DMS53 (cell line): ENCODE measurements at regions not wholly inside any gene's neighbourhood (a gene's known extent, or its start where the extent isn't known, plus 50 kb on each side); places are given as distances from the start of the nearest gene placed in this dataset.

Source experiments
- DNase-seq: peaks from one replicate; lab custom pipeline; 2025; lab: John Stamatoyannopoulos, UW

DNA sequence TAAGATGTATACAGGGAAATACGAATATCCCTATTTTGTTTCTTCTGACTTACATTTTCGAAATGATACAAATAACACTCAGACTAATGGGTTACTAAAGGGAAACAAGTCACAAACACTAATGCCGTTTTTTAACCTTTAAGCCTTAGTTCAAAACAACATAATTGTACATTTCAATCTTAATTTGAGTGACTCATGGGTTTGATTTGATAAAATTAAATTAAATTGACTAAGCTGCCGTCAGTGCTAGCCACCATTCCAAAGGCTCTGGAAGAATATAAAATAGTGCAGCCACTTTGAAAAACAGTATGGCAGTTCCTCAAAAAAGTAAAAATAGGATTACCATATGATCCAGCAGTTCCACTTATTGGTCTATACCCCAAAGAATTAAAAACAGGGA is 133.8 kb upstream of the NT5C1B start:
- DNase-seq = no peak

GRCh38 chr2:18722101-18722500 is 132.7 kb upstream of the NT5C1B start:
- no peak for DNase-seq

DNA sequence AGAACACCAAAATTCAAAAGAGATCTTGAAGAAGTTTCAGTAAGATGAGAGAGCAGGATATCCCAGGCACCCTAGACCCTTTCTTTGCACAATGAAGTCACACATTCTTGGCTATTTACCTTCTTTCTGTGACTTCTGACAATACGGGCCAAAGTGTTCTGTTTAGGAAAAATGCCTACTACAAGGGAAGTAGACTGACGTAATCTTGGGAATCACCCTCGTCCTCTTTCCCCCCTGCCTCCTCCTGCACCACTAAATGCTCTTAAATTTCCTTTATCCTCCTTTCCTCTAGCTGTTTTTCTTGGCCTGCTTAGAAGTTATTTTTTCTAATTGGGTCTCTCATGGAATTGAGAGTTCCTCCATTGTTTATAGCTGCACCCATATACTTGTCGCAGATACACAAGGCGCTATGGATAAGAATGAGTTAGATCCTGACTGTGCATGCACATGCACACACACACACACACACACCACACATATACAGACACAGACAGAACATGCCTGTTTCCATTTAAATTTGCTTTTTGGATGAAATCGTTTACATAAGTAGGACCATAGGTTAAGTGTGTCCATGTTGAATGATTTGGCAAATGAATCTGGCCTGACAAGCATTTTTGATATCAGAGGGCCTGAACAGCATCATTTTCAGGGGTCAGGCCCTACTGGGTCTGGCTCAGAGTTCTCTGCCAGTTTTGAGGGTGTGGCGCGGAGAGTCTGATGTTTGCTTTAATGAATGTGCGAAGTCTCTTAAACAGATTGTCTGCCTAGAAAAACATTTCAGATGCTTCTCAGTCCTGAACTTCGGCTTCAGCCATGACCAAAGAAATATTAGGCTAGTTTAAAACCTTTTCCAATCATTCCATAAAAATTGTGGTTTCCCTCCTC is 131.9 kb upstream of the NT5C1B start:
- DNase-seq = no peak

DNA sequence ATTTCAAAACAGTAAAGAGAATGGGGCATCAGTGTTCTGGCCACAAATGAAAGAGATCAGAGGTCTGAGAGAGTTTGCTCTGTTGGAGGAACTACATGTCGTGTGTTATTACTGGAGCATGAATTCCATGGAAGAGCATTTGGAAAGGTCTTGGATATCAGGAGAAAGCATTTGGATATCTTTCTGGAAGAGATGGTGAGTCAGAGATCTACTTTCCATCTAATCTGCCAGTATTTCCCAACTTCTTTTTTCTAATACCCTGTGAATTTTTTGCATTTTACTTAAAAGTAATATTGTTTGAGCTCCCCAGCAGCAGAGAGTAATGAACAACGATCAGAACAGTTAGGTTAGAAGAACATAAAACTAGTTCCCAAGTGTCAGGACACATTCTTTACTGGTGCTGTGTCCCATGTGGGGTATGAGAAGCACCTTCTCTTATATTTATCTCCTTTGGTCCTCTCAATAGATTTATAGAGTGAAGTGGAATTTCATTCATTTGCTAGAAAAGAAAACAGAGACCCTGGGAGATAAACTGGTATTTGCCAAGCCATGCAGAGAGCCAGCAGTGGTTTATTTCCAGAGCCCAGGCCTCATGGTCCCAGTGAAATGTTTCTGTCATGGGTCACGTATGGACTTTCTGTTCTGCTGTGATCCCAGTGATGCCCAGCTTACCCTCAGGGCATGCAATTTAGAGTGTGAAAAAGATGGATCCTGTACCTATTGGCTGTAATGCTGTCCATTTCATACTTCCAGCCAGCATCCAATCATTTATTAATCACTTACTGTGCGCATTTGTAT is 130.8 kb upstream of the NT5C1B start:
- no peak for DNase-seq

DNA sequence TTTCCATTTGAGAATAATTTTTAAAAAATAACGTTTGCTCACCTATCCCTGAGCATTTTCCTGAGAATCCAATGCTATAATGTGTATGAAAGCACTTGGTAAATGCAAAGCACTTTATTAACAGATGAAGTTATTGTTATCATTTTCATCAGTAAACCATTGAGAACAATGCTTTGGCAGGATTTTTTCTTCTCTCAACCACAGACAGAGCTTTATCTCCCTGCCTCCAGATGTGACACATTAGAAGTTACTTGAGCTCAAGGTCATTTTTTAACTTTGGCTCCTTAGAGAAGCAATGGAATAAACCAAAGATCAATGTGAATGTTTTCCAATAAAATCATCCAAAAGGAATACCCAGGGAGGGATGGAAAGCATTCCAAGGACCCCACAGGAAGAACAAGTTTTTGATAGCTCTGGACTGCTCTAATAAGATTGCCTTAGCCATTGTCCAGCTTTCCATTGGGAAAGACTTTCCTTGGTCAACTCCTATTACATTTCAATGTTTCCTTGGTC is 118.9 kb upstream of the NT5C1B start:
- DNase-seq = no peak

- DNase-seq = no peak
These were observed 116.6 kb upstream of the NT5C1B start for GRCh38 chr2:18706001-18706400.

GRCh38 chr2:18704276-18704675 is 114.9 kb upstream of the NT5C1B start:
- DNase-seq = peak; percentile 47

DNA sequence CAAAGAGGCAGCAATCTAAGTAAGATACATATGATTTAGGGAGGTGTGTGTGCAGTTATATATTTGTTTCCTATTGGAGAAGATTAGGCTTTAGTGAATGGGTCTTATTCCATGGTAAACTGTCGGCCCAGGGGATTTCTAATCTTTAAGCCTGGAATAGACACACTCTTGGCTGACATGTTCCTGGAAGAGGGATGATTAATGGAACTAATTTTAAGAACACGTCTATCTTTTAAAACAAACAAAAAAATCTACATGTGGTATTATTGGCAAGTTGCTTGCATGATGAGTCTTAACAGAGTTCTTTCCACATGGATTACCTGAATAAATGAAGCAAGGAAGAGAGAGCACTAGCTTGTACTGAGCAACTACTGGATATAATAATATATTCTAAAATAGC is 114.2 kb upstream of the NT5C1B start:
- DNase-seq = no peak

DNA sequence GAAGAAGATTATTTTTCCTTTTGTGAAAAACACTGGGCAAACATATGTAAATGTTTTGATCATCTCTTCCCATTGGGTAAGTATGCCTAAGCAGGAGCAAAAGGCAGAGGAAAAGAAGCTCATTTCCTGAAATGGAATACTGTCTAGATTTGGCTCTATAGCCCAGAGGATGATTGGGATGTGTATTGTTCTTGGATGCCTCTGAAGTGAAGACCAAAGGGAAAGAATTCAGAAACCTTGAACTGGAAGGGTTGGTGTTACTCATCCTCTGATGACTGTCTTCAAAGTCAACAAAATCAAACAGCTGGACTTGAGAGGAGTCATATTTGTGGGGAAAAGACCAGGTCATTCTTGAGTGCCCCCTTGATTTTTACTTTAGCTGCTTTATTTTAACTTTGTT is 112.6 kb upstream of the NT5C1B start:
- DNase-seq = peak; percentile 19

- no peak for DNase-seq
These were observed 112.2 kb upstream of the NT5C1B start for GRCh38 chr2:18701546-18701945.

DNA sequence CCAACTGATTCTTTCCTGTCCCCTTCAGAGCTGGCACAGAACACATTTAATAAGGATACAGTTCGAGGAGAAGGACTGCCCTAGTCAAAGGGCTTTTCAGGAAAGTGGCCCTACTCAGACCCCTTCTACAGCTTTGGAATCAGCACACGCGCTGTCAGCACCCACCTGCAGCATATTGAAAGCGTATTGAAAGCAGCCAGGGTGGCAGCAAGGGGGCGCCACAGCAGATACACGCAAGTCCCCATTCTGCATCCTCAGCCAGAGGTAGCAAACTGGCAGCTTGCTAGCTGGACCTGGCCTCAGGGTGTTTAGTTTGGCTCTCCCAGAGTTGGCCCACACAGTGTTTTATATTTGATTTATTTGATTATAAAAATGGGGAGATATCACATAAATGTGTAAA is 101.0 kb upstream of the NT5C1B start:
- DNase-seq = peak; percentile 15

- DNase-seq = no peak
These were observed 95.1 kb upstream of the NT5C1B start for GRCh38 chr2:18684206-18685038.

GRCh38 chr2:18682681-18683080 is 93.3 kb upstream of the NT5C1B start:
- DNase-seq = no peak

DNA sequence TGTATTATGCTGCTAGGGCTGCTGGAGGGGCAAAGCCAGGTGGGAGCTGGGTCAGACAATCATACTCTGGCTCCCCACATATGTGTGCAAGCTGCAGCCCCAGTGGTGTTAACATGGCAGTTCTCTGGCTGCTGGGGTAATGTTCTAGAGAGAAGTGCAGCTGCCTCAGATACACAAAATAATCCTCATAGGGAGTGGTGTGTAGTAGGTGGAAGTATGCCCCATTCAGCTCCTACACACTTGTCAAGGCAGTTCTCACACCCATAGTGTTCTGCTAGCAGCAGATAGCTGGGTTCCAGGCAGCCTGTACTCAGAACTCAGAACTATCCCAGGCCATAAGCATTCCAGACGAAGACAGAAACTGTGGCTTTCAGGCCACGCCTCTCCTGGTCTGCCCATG is 87.9 kb upstream of the NT5C1B start:
- no peak for DNase-seq

GRCh38 chr2:18674309-18674708 is 84.9 kb upstream of the NT5C1B start:
- DNase-seq = no peak

DNA sequence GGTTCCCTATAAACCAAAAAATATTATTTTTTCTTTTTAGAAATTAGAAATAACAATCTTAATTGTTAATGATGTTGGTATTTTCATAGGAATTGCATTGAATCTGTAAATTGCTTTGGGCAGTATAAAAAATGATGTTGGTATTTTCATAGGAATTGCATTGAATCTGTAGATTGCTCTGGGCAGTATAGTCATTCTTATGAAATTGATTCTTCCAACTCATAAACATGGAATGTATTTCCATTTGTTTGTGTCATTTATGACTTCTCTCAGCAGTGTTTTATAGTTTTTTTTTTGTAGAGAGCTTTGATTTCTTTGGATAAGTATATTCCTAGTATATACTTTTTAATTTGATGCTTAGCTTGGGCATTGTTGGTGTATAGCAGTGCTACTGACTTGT is 82.0 kb upstream of the NT5C1B start:
- no peak for DNase-seq

- DNase-seq = no peak
These were observed 78.9 kb upstream of the NT5C1B start for GRCh38 chr2:18668221-18668620.

DNA sequence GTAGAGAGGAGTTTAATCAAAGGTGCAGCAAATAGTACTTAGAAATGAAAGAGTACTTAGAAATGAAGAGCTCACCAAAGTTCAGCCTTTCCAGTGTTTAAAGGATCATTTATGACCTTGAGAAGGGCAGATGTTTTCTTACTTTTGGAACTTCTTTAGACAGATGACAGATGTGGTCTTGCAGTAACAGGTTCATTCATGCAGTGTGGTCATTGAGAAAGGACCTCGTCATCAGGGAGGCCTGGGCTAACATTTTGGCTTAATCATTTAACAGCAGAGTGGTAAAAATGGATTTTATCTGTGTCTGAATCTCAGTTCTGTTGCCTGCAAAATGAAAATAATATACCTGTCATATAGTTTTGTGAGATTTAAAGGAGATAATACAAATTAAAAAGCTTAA is 75.1 kb upstream of the NT5C1B start:
- DNase-seq = no peak

DNA sequence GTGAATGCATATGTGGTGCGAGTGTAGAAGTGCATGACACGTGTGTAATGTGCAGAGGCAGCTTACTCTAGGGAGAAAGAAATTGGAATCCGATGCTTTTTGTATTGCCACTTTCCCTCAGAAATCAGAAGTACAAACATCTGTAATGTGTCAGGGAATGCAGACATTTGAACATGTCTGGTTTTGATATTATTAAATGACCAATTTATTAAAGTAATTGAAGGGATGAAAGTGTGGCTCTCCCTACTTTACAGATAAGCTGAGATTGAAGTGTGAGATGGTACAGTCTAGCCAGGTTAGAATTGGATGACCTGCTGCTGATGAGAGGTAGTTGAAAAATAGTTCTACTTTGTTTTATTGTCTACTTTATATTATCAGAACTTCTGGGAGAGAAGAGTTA is 74.5 kb upstream of the NT5C1B start:
- DNase-seq = no peak

DNA sequence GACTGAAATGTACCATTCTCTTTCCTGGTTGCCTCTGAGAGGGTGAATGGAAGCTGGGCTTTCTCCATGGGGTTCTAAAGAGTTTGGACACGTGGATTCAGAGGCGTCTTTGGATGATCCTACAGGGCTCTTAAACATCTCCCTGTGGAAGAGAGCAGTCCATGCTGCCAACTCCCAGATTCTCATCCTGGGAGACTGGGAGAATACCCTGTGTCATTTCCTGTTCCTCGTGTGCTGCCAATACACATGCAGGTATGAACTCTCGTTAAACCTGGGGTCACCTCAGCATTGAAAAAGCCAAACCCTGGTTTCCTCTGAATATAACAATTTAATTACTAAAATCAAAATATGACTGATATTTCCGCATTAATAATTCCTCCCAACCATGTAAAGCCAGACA is 73.3 kb upstream of the NT5C1B start:
- no peak for DNase-seq

DNA sequence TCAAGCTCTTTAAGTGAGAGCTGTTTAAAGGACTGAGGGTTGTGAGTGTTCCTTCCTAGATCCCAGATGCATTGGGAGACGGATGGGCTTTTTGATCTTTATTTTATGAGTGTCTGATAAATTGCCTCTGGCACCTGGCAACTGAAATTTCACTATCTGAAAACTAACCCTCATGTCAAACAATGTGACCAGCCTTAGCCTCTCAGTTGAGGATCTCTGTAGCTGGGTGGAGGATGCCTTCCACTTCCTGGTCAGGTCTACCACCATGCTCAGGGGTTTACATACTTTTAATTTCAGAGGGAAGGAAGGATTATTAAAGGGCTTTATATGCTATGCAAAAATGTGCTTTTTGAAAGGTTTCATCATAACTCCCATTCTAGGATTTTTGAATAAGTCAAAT is 70.5 kb upstream of the NT5C1B start:
- no peak for DNase-seq

- DNase-seq = no peak
These were observed 66.7 kb upstream of the NT5C1B start for GRCh38 chr2:18656048-18656447.
